ENCODE measurements at regions not wholly inside any gene's neighbourhood (a gene's known extent, or its start where the extent isn't known, plus 50 kb on each side); places are given as distances from the start of the nearest gene placed in this dataset.

DNA sequence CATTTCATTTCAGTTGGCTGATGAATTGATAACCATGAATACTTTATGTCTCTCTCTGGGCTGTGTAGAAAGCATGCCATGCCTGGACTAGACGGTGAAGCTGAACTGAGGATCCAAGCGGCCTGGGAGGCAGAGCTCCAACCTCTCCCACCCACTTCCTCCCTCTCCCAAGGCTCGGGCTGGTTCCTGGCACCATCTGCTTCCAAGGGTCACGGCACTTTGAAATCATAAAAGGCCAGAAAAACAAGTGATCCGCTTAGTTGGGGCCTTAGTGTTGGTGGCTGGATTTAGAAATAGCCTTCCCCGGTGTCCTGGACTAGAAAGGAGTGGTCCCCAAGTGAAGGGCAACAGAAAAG, 202.4 kb upstream of the PMEPA1 start:
- peaks cover 27% of the 10 kb centered on the region for H3K4me1 Mint-ChIP-seq
- no peaks in the 10 kb centered on the region for H3K36me3 Mint-ChIP-seq (ENCODE audit: low read depth)
- TF ChIP-seq, protein P1, sequence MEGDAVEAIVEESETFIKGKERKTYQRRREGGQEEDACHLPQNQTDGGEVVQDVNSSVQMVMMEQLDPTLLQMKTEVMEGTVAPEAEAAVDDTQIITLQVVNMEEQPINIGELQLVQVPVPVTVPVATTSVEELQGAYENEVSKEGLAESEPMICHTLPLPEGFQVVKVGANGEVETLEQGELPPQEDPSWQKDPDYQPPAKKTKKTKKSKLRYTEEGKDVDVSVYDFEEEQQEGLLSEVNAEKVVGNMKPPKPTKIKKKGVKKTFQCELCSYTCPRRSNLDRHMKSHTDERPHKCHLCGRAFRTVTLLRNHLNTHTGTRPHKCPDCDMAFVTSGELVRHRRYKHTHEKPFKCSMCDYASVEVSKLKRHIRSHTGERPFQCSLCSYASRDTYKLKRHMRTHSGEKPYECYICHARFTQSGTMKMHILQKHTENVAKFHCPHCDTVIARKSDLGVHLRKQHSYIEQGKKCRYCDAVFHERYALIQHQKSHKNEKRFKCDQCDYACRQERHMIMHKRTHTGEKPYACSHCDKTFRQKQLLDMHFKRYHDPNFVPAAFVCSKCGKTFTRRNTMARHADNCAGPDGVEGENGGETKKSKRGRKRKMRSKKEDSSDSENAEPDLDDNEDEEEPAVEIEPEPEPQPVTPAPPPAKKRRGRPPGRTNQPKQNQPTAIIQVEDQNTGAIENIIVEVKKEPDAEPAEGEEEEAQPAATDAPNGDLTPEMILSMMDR (IDR thresholded peaks at IDR 0.05) = no peak
- no peak overlapping the region for H3K4me3 Mint-ChIP-seq
- no peak for DNase-seq
- no peaks in the 10 kb centered on the region for H3K9me3 Mint-ChIP-seq
- peaks cover 12% of the 10 kb centered on the region for H3K27me3 Mint-ChIP-seq (ENCODE audit: low read depth, poor library complexity)
- H3K27ac Mint-ChIP-seq = no peak overlapping the region

DNA sequence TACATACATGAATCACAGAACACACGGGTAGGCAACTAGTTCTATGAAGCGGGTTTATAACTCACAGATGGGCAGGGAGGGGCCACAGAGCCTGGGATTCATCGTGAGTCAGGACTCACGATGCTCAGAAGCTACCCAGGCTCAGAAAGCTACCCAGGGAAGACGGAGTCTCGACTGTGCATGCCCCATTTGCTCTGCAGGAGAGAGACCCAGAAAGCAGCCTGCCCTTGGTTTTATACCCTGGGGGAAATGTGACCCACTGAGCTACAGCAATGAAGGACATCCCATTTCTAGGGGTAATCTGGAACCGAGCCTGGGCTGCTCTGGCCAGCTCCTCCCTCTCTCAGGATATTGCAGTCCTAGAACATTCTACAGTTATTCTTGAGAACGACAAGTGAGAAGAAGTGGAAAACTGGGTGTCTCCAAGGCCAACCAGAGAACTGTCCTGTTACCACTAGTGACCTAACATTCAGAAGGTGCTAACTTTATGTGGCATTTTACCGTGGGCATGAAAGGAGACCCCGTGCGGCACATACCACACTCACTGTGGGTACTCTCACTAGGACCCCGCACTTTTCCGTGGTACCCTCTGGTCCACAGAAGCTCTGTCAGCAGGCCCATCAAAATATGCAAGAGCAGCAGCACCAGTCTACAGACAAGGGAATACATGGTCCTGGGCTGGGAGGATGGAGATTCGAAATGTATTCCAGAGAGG, 201.9 kb upstream of the PMEPA1 start:
- Mint-ChIP-seq H3K4me1 (peaks cover 26% of the 10 kb centered on the region), H3K27me3 (ENCODE audit: low read depth, poor library complexity) (peaks cover 12% of the 10 kb centered on the region), H3K36me3 (ENCODE audit: low read depth) (no peaks in the 10 kb centered on the region), H3K9me3 (no peaks in the 10 kb centered on the region), H3K27ac (no peak overlapping the region), H3K4me3 (no peak overlapping the region)
- no peak for DNase-seq
- TF ChIP-seq, protein P1 (IDR thresholded peaks at IDR 0.05) = no peak

DNA sequence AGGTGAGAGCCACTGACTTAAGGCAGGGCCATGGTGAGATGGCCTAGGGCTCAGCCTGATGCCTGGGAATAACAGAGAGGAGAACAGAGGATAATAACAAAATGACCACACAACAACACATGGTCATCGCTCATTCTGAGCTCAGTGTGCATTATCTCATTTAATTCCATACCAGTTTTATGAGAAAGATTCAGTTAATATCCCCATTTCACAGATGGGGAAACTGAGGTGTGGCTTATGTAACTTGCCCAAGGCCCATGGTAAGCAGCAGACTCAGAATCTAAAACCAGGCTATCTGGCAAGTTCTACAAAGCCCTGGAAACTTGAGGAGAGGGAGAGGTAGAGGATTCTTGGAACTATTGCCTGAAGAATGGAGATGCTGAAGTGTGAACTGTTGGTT, 200.9 kb upstream of the PMEPA1 start:
- Mint-ChIP-seq H3K27ac (no peak overlapping the region), H3K36me3 (ENCODE audit: low read depth) (no peaks in the 10 kb centered on the region), H3K9me3 (no peaks in the 10 kb centered on the region), H3K4me3 (no peak overlapping the region), H3K27me3 (ENCODE audit: low read depth, poor library complexity) (peaks cover 13% of the 10 kb centered on the region), H3K4me1 (peaks cover 31% of the 10 kb centered on the region)
- no peak for DNase-seq
- TF ChIP-seq, protein P1 (IDR thresholded peaks at IDR 0.05) = no peak

- no peak for DNase-seq
- H3K36me3 Mint-ChIP-seq (ENCODE audit: low read depth) = no peaks in the 10 kb centered on the region
- TF ChIP-seq, protein P1 (IDR thresholded peaks at IDR 0.05) = no peak
- H3K4me3 Mint-ChIP-seq = no peak overlapping the region
- peaks cover 34% of the 10 kb centered on the region for H3K4me1 Mint-ChIP-seq
- peaks cover 16% of the 10 kb centered on the region for H3K27me3 Mint-ChIP-seq (ENCODE audit: low read depth, poor library complexity)
- no peaks in the 10 kb centered on the region for H3K9me3 Mint-ChIP-seq
- H3K27ac Mint-ChIP-seq = no peak overlapping the region
Observed at GRCh38 chr20:57909763-57910331, 200.0 kb upstream of the PMEPA1 start.

DNA sequence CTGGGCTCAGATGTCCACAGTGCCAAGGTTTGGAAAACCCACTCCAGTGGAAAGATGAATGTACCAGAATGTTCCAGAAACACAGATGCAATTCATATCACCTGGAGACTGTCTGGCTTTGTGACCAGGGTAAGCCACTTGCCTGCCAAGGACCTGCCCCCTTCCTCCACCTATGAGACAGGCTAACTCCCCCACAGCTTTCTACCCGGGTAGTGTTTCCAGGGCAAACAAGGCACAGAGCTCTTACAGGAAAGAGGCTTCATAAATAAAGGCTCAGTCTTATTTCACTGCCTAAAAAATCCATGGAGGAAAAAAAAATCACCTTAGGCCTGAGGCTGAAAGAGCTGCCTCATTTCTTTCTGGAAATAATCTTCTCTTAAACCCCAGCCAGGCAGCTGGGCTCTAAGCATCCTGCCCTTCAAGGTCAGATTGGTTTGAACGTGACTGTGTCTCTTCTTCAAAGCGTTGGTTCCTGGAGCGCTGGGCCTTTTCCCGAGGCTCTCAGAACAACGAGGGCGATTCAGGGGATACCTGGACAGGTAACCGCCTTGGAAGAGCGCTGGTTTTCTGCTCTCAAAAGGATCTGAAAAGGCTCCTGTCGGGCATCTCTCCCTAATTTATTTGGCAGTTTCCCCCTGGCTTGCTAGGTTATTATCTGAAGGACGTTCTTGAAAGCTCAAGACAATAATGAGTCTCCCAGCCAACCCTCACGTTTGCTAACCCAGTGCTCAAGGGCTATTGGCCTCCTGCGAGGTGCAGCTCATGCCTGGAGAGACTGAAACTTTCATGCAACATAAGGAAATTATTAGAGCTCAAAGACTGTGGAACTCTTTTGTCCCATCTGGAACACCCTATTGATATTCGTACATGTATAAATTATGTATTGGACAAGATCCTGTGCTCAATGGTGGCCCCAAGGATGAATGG, 199.2 kb upstream of the PMEPA1 start:
- TF ChIP-seq, protein P1 (IDR thresholded peaks at IDR 0.05) = no peak
- Mint-ChIP-seq H3K9me3 (no peaks in the 10 kb centered on the region), H3K27me3 (ENCODE audit: low read depth, poor library complexity) (peaks cover 19% of the 10 kb centered on the region), H3K36me3 (ENCODE audit: low read depth) (no peaks in the 10 kb centered on the region), H3K27ac (peak overlapping the region; percentile 25), H3K4me1 (peaks cover 43% of the 10 kb centered on the region), H3K4me3 (no peak overlapping the region)
- DNase-seq = no peak
